ENCODE measurements at regions not wholly inside any gene's neighbourhood (a gene's known extent, or its start where the extent isn't known, plus 50 kb on each side); places are given as distances from the start of the nearest gene placed in this dataset.

DNA sequence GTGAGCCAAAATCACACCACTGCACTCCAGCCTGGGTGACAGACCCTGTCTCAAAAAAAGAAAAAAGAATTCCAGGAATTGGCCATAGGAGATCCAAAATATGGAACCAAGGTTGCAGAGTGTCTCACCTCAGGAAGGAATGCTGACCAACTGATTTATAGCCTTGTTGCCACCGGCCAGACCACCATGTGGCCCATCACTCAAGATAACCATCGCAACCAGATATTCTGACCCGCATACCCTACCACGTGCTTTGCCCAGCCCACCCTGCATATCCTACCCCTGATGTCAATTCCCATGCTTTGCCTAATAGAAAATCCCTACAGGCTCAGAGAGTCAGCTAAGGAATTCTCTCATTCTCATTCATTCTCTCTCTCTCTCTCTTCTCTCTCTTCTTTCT lies 95.1 kb upstream of the DOCK9 start:
- TF ChIP-seq, protein P1, sequence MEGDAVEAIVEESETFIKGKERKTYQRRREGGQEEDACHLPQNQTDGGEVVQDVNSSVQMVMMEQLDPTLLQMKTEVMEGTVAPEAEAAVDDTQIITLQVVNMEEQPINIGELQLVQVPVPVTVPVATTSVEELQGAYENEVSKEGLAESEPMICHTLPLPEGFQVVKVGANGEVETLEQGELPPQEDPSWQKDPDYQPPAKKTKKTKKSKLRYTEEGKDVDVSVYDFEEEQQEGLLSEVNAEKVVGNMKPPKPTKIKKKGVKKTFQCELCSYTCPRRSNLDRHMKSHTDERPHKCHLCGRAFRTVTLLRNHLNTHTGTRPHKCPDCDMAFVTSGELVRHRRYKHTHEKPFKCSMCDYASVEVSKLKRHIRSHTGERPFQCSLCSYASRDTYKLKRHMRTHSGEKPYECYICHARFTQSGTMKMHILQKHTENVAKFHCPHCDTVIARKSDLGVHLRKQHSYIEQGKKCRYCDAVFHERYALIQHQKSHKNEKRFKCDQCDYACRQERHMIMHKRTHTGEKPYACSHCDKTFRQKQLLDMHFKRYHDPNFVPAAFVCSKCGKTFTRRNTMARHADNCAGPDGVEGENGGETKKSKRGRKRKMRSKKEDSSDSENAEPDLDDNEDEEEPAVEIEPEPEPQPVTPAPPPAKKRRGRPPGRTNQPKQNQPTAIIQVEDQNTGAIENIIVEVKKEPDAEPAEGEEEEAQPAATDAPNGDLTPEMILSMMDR (IDR thresholded peaks at IDR 0.05; ENCODE audit: borderline replicate concordance, extremely low read depth, low read length, poor library complexity, severe bottlenecking), result no peak
- no peak for TF ChIP-seq EZH2 (IDR thresholded peaks at IDR 0.05; ENCODE audit: borderline replicate concordance, low read depth, low read length, severe bottlenecking)
